ENCODE measurements at regions not wholly inside any gene's neighbourhood (a gene's known extent, or its start where the extent isn't known, plus 50 kb on each side); places are given as distances from the start of the nearest gene placed in this dataset.
"Not testable (repeated sequence)": the region's sequence is repeated elsewhere in the genome, so short reads cannot be mapped to it uniquely, and the experiment has no call there.

DNA sequence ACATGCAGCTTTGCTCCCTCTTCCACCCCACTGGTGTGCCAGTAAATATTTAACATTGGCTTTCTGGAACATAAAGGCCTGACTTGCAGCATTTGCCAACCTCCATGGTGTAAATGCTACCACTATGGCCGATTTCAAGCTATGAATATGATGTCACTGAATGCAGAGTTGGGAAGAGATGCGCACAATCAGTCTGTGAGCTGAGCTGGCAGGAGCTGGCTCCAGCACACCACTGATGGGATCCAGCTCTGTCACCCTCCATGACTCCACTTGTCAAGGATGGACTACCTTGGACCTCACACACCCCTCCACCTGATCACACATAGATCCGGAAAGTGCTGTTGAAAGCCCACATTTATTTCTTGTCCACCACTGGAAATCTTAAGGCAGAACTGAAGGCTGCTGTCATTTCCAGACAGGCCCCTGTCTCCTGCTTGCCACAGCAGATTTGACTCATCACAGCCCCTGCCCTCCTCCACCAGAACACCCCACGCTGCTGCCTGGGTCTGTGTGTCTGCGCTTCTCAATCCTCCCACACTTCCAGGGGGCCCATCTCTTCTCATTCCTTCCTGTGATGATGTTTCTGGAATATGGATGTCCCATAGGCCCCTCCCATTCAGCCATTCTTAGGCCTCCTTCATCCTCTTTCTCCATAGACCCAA is 82.2 kb upstream of the BCAR3 start:
- no peaks in the 10 kb centered on the region for H3K9me3 Mint-ChIP-seq (ENCODE audit: unreplicated experiment)
- no peak overlapping the region for H3K27ac Mint-ChIP-seq (ENCODE audit: unreplicated experiment)
- TF ChIP-seq, protein P1, sequence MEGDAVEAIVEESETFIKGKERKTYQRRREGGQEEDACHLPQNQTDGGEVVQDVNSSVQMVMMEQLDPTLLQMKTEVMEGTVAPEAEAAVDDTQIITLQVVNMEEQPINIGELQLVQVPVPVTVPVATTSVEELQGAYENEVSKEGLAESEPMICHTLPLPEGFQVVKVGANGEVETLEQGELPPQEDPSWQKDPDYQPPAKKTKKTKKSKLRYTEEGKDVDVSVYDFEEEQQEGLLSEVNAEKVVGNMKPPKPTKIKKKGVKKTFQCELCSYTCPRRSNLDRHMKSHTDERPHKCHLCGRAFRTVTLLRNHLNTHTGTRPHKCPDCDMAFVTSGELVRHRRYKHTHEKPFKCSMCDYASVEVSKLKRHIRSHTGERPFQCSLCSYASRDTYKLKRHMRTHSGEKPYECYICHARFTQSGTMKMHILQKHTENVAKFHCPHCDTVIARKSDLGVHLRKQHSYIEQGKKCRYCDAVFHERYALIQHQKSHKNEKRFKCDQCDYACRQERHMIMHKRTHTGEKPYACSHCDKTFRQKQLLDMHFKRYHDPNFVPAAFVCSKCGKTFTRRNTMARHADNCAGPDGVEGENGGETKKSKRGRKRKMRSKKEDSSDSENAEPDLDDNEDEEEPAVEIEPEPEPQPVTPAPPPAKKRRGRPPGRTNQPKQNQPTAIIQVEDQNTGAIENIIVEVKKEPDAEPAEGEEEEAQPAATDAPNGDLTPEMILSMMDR (IDR thresholded peaks at IDR 0.05): no peak
- no peaks in the 10 kb centered on the region for H3K36me3 Mint-ChIP-seq (ENCODE audit: unreplicated experiment)
- peaks cover 16% of the 10 kb centered on the region for H3K4me1 Mint-ChIP-seq (ENCODE audit: unreplicated experiment)
- DNase-seq (ENCODE audit: extremely low spot score, unreplicated experiment): no peak
- no peak overlapping the region for H3K4me3 Mint-ChIP-seq (ENCODE audit: unreplicated experiment)
- no peaks in the 10 kb centered on the region for H3K27me3 Mint-ChIP-seq (ENCODE audit: unreplicated experiment)

DNA sequence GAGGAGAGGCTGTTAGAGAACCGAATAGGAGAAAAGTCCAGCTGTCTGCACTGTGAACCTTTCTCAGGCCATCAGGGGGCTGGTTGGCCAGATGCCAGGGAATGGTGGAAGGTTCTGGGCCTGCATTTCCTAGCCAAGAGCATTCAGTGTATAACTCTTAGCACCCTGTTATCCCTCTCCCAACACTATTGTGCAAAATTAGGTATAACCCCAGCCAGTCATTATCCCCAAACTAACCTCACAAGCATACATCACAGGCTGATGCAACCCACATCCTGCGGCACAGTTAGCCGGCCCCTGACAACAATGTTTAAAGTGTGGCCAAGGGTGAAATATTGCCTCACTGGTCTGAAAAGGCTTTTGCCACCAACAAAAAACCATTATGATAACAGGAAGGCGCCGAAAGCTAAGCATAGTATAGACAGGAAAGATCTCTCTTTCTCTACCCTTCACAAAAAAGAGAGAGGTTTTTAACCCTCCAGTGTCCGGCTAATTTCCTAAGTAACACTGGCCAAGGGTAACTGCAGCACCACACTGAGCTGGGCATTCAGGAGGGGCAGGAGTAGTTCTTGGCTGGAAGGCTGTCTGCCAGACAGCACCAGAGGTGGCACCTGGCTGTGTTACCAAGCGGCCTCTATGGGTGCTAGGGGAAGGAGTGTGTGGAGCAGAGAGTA is 77.3 kb upstream of the BCAR3 start:
- Mint-ChIP-seq H3K9me3 (ENCODE audit: unreplicated experiment) (no peaks in the 10 kb centered on the region), H3K4me1 (ENCODE audit: unreplicated experiment) (peaks cover 5% of the 10 kb centered on the region), H3K36me3 (ENCODE audit: unreplicated experiment) (no peaks in the 10 kb centered on the region), H3K27ac (ENCODE audit: unreplicated experiment) (no peak overlapping the region), H3K27me3 (ENCODE audit: unreplicated experiment) (no peaks in the 10 kb centered on the region), H3K4me3 (ENCODE audit: unreplicated experiment) (no peak overlapping the region)
- DNase-seq (ENCODE audit: extremely low spot score, unreplicated experiment): no peak
- TF ChIP-seq, protein P1 (IDR thresholded peaks at IDR 0.05): no peak

GRCh38 chr1:93757256-93758036 is 75.8 kb upstream of the BCAR3 start:
- no peaks in the 10 kb centered on the region for H3K36me3 Mint-ChIP-seq (ENCODE audit: unreplicated experiment)
- no peak overlapping the region for H3K27ac Mint-ChIP-seq (ENCODE audit: unreplicated experiment)
- DNase-seq (ENCODE audit: extremely low spot score, unreplicated experiment): no peak
- TF ChIP-seq, protein P1 (IDR thresholded peaks at IDR 0.05): no peak
- H3K9me3 Mint-ChIP-seq (ENCODE audit: unreplicated experiment): no peaks in the 10 kb centered on the region
- peaks cover 6% of the 10 kb centered on the region for H3K4me1 Mint-ChIP-seq (ENCODE audit: unreplicated experiment)
- no peak overlapping the region for H3K4me3 Mint-ChIP-seq (ENCODE audit: unreplicated experiment)
- H3K27me3 Mint-ChIP-seq (ENCODE audit: unreplicated experiment): no peaks in the 10 kb centered on the region

GRCh38 chr1:93756657-93757056 is 75.0 kb upstream of the BCAR3 start:
- Mint-ChIP-seq H3K4me3 (ENCODE audit: unreplicated experiment) (no peak overlapping the region), H3K27ac (ENCODE audit: unreplicated experiment) (no peak overlapping the region), H3K27me3 (ENCODE audit: unreplicated experiment) (no peaks in the 10 kb centered on the region), H3K9me3 (ENCODE audit: unreplicated experiment) (no peaks in the 10 kb centered on the region), H3K36me3 (ENCODE audit: unreplicated experiment) (no peaks in the 10 kb centered on the region), H3K4me1 (ENCODE audit: unreplicated experiment) (peaks cover 6% of the 10 kb centered on the region)
- DNase-seq (ENCODE audit: extremely low spot score, unreplicated experiment): no peak
- TF ChIP-seq, protein P1 (IDR thresholded peaks at IDR 0.05): no peak

- H3K27me3 Mint-ChIP-seq (ENCODE audit: unreplicated experiment); H3K27ac Mint-ChIP-seq (ENCODE audit: unreplicated experiment); H3K9me3 Mint-ChIP-seq (ENCODE audit: unreplicated experiment); H3K36me3 Mint-ChIP-seq (ENCODE audit: unreplicated experiment); H3K4me1 Mint-ChIP-seq (ENCODE audit: unreplicated experiment); H3K4me3 Mint-ChIP-seq (ENCODE audit: unreplicated experiment); DNase-seq (ENCODE audit: extremely low spot score, unreplicated experiment): not testable (repeated sequence)
Measured at GRCh38 chr1:93755251-93755715, 73.6 kb upstream of the BCAR3 start.
